PC-3 (cell line): ENCODE measurements at regions not wholly inside any gene's neighbourhood (a gene's known extent, or its start where the extent isn't known, plus 50 kb on each side); places are given as distances from the start of the nearest gene placed in this dataset.

Source experiments
- ATAC-seq: fragments of 200-7000 bp; cut with Tn5 transposase; 2 replicates; pipeline ENCODE4 v1.9.1; 2020; ENCODE audit warnings: mild to moderate bottlenecking, moderate library complexity
- BruUV-seq: library from RNA; stranded (reverse); fragments of 400-500 nt; replicated peaks from 2 replicates; lab custom pipeline; 2021; lab: Mats Ljungman, UMichigan
- CTCF ChIA-PET: fragments of 300-600 bp; sonication (Branson Sonifier 250); formaldehyde crosslinking; loops from one replicate; lab custom pipeline; 2022; ENCODE audit warnings: antibody characterized with exemption; lab: Charles Lee
- POLR2A ChIA-PET: fragments of 300-600 bp; sonication (Branson Sonifier 250); formaldehyde crosslinking; loops from one replicate; lab custom pipeline; 2022; ENCODE audit warnings: antibody characterized with exemption; ENCODE audit not compliant: unreplicated experiment; lab: Charles Lee
- DNase-seq: peaks from one replicate; pipeline ENCODE4 v3.0.0-alpha.2; 2015
- H2AFZ ChIP-seq: fragments of 300-600 bp; sonication (generic); 2 replicates; pipeline ENCODE4 v1.6.0; 2016; ENCODE audit warnings: antibody characterized with exemption, low read length
- H3F3A ChIP-seq: fragments of 300-600 bp; sonication (generic); one replicate; pipeline ENCODE4 v1.6.0; 2017; ENCODE audit warnings: antibody characterized with exemption, low read length, control low read depth, mild to moderate bottlenecking; ENCODE audit not compliant: unreplicated experiment
- H3K27ac ChIP-seq: fragments of 300-600 bp; sonication (generic); 2 replicates; pipeline ENCODE4 v1.5.1; 2016; ENCODE audit warnings: mild to moderate bottlenecking, low read length
- H3K27me3 ChIP-seq: fragments of 300-600 bp; sonication (generic); 2 replicates; pipeline ENCODE4 v1.6.1; 2016; ENCODE audit warnings: low read length, mixed read lengths
- H3K36me3 ChIP-seq: fragments of 300-600 bp; sonication (generic); 2 replicates; pipeline ENCODE4 v1.6.1; 2016; ENCODE audit warnings: low read depth, mixed run types, low read length, mixed read lengths
- H3K4me1 ChIP-seq: fragments of 300-600 bp; sonication (generic); 2 replicates; pipeline ENCODE4 v1.5.1; 2016; ENCODE audit warnings: low read length; ENCODE audit not compliant: insufficient read depth
- H3K4me2 ChIP-seq: fragments of 300-600 bp; sonication (generic); 2 replicates; pipeline ENCODE4 v1.6.0; 2016; ENCODE audit warnings: low read length
- H3K4me3 ChIP-seq: fragments of 300-600 bp; sonication (generic); 2 replicates; pipeline ENCODE4 v1.5.1; 2016; ENCODE audit warnings: mild to moderate bottlenecking, low read length, mixed read lengths
- H3K79me2 ChIP-seq: fragments of 300-600 bp; sonication (generic); 2 replicates; pipeline ENCODE4 v1.6.1; 2017; ENCODE audit warnings: low read length, mixed read lengths
- H3K9ac ChIP-seq: fragments of 300-600 bp; sonication (generic); 2 replicates; pipeline ENCODE4 v1.6.0; 2016; ENCODE audit warnings: mild to moderate bottlenecking, low read length
- H3K9me2 ChIP-seq: fragments of 300-600 bp; sonication (generic); replicated peaks from 2 replicates; pipeline ENCODE4 v1.6.1; 2016; ENCODE audit warnings: mixed run types, low read length, mixed read lengths
- H3K9me3 ChIP-seq: fragments of 300-600 bp; sonication (generic); 2 replicates; pipeline ENCODE4 v1.6.1; 2016; ENCODE audit warnings: low read length, mixed read lengths
- H4K20me1 ChIP-seq: fragments of 300-600 bp; sonication (generic); 2 replicates; pipeline ENCODE4 v1.6.1; 2016; ENCODE audit warnings: low read length, mixed read lengths
- EZH2 ChIP-seq: fragments of 300-600 bp; sonication (generic); IDR thresholded peaks from one replicate; pipeline ENCODE4 v1.6.1; 2017; ENCODE audit warnings: antibody characterized with exemption, mild to moderate bottlenecking, low read length; ENCODE audit not compliant: unreplicated experiment
- EZH2phosphoT487 ChIP-seq: fragments of 300-600 bp; sonication (generic); IDR thresholded peaks from 2 replicates; pipeline ENCODE4 v1.6.1; 2018; ENCODE audit warnings: mild to moderate bottlenecking, antibody characterized with exemption, low read length, borderline replicate concordance
- intact Hi-C: fragments of 100-400 bp; cut with micrococcal nuclease; formaldehyde crosslinking; loops from 2 replicates; pipeline ENCODE4 v1.9.0; 2023
- TF ChIP-seq, protein P1 (sequence below): fragments of 300-600 bp; sonication (generic); conservative IDR thresholded peaks from 2 replicates; pipeline ENCODE4 v1.5.1; 2017; ENCODE audit warnings: antibody characterized with exemption, low read depth, mild to moderate bottlenecking, low read length

DNA sequence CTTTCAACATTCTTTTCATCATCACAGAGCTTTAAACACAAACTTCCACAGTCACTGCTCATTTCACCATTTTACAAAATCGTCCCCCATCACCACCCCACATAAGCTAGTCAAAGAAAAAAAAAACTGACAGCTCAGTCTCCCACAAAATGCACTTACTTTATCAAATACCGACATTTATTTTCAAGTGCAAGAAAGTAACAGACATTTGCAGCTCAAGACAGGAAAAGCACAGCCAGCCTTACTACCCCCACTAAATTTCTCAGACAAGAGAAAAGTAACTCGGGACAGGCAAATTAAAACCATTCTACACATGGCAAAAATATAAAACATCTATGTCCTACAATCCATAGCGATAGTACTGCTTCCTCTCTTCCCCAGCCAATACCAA is 402.4 kb downstream of the SHQ1 start:
- Histone ChIP-seq H3K79me2 (peaks cover 59% of the 10 kb centered on the region), H3F3A (no peaks in the 10 kb centered on the region), H3K9me3 (no peaks in the 10 kb centered on the region), H3K36me3 (peaks cover 4% of the 10 kb centered on the region; the same call in 1 of the 2 replicates), H3K4me1 (peaks cover 35% of the 10 kb centered on the region), H4K20me1 (peaks cover 57% of the 10 kb centered on the region), H3K4me3 (peak overlapping the region; percentile 87), H3K9me2 (no peaks in the 10 kb centered on the region), H3K27ac (no peak overlapping the region), H3K27me3 (no peaks in the 10 kb centered on the region), H3K9ac (peak overlapping the region; percentile 69), H3K4me2 (peak overlapping the region; percentile 96), H2AFZ (no peak overlapping the region)
- TF ChIP-seq EZH2phosphoT487 (no peak), EZH2 (no peak)
- TF ChIP-seq, protein P1, sequence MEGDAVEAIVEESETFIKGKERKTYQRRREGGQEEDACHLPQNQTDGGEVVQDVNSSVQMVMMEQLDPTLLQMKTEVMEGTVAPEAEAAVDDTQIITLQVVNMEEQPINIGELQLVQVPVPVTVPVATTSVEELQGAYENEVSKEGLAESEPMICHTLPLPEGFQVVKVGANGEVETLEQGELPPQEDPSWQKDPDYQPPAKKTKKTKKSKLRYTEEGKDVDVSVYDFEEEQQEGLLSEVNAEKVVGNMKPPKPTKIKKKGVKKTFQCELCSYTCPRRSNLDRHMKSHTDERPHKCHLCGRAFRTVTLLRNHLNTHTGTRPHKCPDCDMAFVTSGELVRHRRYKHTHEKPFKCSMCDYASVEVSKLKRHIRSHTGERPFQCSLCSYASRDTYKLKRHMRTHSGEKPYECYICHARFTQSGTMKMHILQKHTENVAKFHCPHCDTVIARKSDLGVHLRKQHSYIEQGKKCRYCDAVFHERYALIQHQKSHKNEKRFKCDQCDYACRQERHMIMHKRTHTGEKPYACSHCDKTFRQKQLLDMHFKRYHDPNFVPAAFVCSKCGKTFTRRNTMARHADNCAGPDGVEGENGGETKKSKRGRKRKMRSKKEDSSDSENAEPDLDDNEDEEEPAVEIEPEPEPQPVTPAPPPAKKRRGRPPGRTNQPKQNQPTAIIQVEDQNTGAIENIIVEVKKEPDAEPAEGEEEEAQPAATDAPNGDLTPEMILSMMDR, result no peak
- intact Hi-C loops, result loop anchor here (1.0 to 10.0 kb wide), 7 partner anchors 13 to 491 kb away; no protein-coding TSS in a partner anchor
- ATAC-seq (no peak), DNase-seq (no peak)
- BruUV-seq, result TSS peak; percentile 51
- CTCF ChIA-PET, result no interaction called here
- POLR2A ChIA-PET, result interaction anchor here (0.7 kb wide), 1 partner anchor 131 kb away, joined by 3 read pairs; no protein-coding TSS in a partner anchor

DNA sequence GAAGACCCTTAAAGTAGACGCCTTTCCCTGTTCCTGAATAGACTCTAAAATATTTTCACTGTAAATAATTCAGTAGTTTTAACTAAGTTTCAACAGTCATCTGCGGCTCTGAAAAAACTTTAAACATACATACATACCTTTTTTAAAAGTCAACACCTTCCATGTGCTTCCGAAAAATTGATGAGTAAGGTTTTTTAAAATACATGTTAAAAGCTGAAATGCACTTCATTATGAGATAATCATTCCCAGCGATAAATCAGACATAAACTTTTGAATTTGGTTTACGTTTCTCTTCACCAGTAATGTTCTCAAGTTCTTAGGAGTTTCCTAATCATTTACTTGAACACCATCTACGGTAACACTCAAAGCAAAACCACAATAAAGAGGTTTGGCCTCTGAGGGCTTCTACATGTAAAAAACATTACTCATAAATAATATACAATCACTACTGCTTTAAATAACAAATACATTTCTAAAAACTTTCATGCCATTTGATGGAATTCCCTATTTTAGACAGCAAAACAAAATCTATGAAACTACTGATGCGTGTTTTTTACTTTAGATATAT is 403.5 kb downstream of the SHQ1 start:
- H3K9me3 ChIP-seq, result no peaks in the 10 kb centered on the region
- H3F3A ChIP-seq, result no peaks in the 10 kb centered on the region
- H4K20me1 ChIP-seq, result peaks cover 67% of the 10 kb centered on the region
- intact Hi-C loops, result loop anchor here (1.0 to 10.0 kb wide), 7 partner anchors 11 to 490 kb away; no protein-coding TSS in a partner anchor
- DNase-seq (no peak), ATAC-seq (no peak)
- peaks cover 70% of the 10 kb centered on the region for H3K79me2 ChIP-seq
- TF ChIP-seq, protein P1, result no peak
- TF ChIP-seq EZH2 (no peak), EZH2phosphoT487 (no peak)
- H3K9me2 ChIP-seq, result no peaks in the 10 kb centered on the region
- BruUV-seq, result no TSS peak
- H3K27me3 ChIP-seq, result no peaks in the 10 kb centered on the region
- ChIA-PET CTCF (no interaction called here), POLR2A (no interaction called here)
- H3K4me2 ChIP-seq, result peak overlapping the region; percentile 96
- H3K4me1 ChIP-seq, result peaks cover 35% of the 10 kb centered on the region
- H3K4me3 ChIP-seq, result peak overlapping the region; percentile 87
- H2AFZ ChIP-seq, result no peak overlapping the region
- H3K9ac ChIP-seq, result peak overlapping the region; percentile 69; the same call in 1 of the 2 replicates
- peaks cover 11% of the 10 kb centered on the region; the same call in 1 of the 2 replicates for H3K36me3 ChIP-seq
- H3K27ac ChIP-seq, result no peak overlapping the region

DNA sequence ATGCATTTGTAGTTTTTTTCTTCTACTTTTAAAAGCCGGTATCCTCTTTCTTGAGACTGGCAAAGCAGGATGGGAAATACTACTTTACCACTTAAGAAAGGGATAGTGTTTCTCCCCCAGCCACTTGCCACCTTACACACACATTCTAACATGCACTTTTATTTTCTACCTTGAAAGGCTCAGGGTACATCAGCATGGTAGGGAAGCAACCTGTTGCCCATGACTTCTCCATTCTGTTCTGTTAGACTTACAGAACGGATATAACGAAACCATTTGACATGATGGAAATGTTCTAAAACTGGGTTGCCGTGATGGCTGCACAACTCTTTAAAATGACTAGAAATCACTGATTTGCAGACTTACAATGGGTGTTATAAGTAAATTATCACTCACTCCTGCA is 405.5 kb downstream of the SHQ1 start:
- peaks cover 27% of the 10 kb centered on the region for H3K4me1 ChIP-seq
- no peak overlapping the region for H3K4me2 ChIP-seq
- H3F3A ChIP-seq, result no peaks in the 10 kb centered on the region
- BruUV-seq, result no TSS peak
- ChIA-PET CTCF (no interaction called here), POLR2A (interaction anchor here (0.6 kb wide), 2 partner anchors 95 to 714 kb away, joined by 3 to 4 read pairs; no protein-coding TSS in a partner anchor)
- no peak overlapping the region for H3K27ac ChIP-seq
- peaks cover 24% of the 10 kb centered on the region; the same call in 1 of the 2 replicates for H3K36me3 ChIP-seq
- H3K9ac ChIP-seq, result no peak overlapping the region
- no peaks in the 10 kb centered on the region for H3K27me3 ChIP-seq
- TF ChIP-seq EZH2 (no peak), EZH2phosphoT487 (no peak)
- TF ChIP-seq, protein P1, result no peak
- intact Hi-C loops, result loop anchor here (10.0 kb wide), 3 partner anchors 248 to 488 kb away; no protein-coding TSS in a partner anchor
- no peaks in the 10 kb centered on the region for H3K9me3 ChIP-seq
- peaks cover 90% of the 10 kb centered on the region for H3K79me2 ChIP-seq
- DNase-seq (no peak), ATAC-seq (no peak)
- no peaks in the 10 kb centered on the region for H3K9me2 ChIP-seq
- no peak overlapping the region for H2AFZ ChIP-seq
- H3K4me3 ChIP-seq, result no peak overlapping the region
- H4K20me1 ChIP-seq, result peaks cover 80% of the 10 kb centered on the region
